Retinal pigment epithelial cell (primary cell): ENCODE measurements at regions not wholly inside any gene's neighbourhood (a gene's known extent, or its start where the extent isn't known, plus 50 kb on each side); places are given as distances from the start of the nearest gene placed in this dataset.

Experiments
- DNase-seq: peaks from one replicate; pipeline ENCODE4 v3.0.0-alpha.2; 2010; ENCODE audit warnings: low read depth
- H3K4me3 ChIP-seq: 2 replicates; pipeline ENCODE4 v1.5.1; 2011; ENCODE audit warnings: mild to moderate bottlenecking, low read length, control low read depth, moderate library complexity
- CTCF ChIP-seq: conservative IDR thresholded peaks from 2 replicates; pipeline ENCODE4 v1.5.1; 2011; ENCODE audit warnings: low read depth, low read length, control low read depth, inconsistent platforms

- DNase-seq: no peak
- TF ChIP-seq CTCF: no peak
- H3K4me3 ChIP-seq: no peak overlapping the region
These were observed 236.9 kb downstream of the REEP3 start for GRCh38 chr10:63758080-63758479.

- no peak for TF ChIP-seq CTCF
- DNase-seq: no peak
- no peak overlapping the region for H3K4me3 ChIP-seq
These were observed 238.1 kb downstream of the REEP3 start for GRCh38 chr10:63759335-63759734.

GRCh38 chr10:63760034-63760707 lies 239.0 kb downstream of the REEP3 start:
- no peak for TF ChIP-seq CTCF
- DNase-seq: no peak
- H3K4me3 ChIP-seq: no peak overlapping the region

- DNase-seq: no peak
- no peak overlapping the region for H3K4me3 ChIP-seq
- no peak for TF ChIP-seq CTCF
These were observed 239.5 kb downstream of the REEP3 start for GRCh38 chr10:63760708-63761047.

- no peak for DNase-seq
- TF ChIP-seq CTCF: no peak
These were observed 240.0 kb downstream of the REEP3 start for GRCh38 chr10:63761243-63761642.

GRCh38 chr10:63763744-63764143 lies 242.5 kb downstream of the REEP3 start:
- no peak for DNase-seq
- no peak for TF ChIP-seq CTCF
- H3K4me3 ChIP-seq: no peak overlapping the region

More at GRCh38 chr10:63761243-63761642, 240.0 kb downstream of the REEP3 start:
- no peak overlapping the region for H3K4me3 ChIP-seq

GRCh38 chr10:63765126-63765525 lies 243.9 kb downstream of the REEP3 start:
- DNase-seq: no peak
- TF ChIP-seq CTCF: no peak
- no peak overlapping the region for H3K4me3 ChIP-seq
